ENCODE measurements at regions not wholly inside any gene's neighbourhood (a gene's known extent, or its start where the extent isn't known, plus 50 kb on each side); places are given as distances from the start of the nearest gene placed in this dataset.

DNA sequence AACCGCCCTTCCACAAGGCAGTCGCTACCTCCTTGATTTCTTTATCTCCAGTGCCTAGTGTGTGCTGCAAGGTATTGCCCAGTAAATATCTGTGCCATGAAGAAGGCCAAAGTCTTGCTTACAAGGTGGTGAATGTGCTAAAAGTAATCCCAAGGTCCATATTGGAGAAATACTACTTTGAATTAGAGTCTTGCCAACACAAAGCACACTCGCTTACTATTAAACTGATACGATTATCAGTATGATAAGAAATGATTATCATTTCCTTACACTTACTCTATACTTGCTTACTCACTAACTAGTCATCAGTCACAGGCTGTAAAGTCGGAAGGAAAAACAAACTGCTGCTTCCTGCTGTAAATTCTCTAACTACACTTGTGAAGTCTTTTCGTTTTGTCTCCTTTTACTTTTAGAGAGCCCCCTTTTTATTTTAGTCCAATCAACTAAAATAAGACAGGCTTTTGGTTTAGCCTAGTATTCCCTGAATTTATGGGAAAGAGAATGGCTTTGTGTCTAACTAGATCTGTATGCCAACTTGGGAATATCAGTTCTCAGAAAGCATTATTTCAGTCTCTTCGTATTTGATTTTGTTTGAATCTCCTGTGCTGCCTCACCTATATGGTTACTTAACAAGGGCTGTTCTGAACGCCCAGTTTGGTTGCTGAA lies 107.1 kb upstream of the TSC22D2 start:
- TF ChIP-seq POLR2AphosphoS5 (IDR thresholded peaks at IDR 0.05) (no peak), EP300 (IDR thresholded peaks at IDR 0.05) (no peak), POLR2A (IDR thresholded peaks at IDR 0.05) (no peak)
- TF ChIP-seq, protein P1, sequence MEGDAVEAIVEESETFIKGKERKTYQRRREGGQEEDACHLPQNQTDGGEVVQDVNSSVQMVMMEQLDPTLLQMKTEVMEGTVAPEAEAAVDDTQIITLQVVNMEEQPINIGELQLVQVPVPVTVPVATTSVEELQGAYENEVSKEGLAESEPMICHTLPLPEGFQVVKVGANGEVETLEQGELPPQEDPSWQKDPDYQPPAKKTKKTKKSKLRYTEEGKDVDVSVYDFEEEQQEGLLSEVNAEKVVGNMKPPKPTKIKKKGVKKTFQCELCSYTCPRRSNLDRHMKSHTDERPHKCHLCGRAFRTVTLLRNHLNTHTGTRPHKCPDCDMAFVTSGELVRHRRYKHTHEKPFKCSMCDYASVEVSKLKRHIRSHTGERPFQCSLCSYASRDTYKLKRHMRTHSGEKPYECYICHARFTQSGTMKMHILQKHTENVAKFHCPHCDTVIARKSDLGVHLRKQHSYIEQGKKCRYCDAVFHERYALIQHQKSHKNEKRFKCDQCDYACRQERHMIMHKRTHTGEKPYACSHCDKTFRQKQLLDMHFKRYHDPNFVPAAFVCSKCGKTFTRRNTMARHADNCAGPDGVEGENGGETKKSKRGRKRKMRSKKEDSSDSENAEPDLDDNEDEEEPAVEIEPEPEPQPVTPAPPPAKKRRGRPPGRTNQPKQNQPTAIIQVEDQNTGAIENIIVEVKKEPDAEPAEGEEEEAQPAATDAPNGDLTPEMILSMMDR (IDR thresholded peaks at IDR 0.05) = no peak

Data from gastroesophageal sphincter (tissue), 3 donors.